Neural cell (in vitro differentiated cells): ENCODE measurements at regions not wholly inside any gene's neighbourhood (a gene's known extent, or its start where the extent isn't known, plus 50 kb on each side); places are given as distances from the start of the nearest gene placed in this dataset.

Experiments used
- CTCF ChIP-seq: fragments of 450-650 bp; IDR thresholded peaks from 2 replicates; pipeline ENCODE4 v1.5.1; 2014; ENCODE audit warnings: antibody characterized with exemption, mild to moderate bottlenecking, moderate library complexity; ENCODE audit not compliant: poor library complexity, severe bottlenecking
- EZH2 ChIP-seq: fragments of 200-600, 300-800 bp; shearing (Covaris generic), sonication (generic); IDR thresholded peaks from 2 replicates; pipeline ENCODE4 v1.6.1; 2014; ENCODE audit warnings: antibody characterized with exemption, low read length, borderline replicate concordance, mild to moderate bottlenecking; ENCODE audit not compliant: insufficient read depth, poor library complexity, severe bottlenecking
- RAD21 ChIP-seq: fragments of 450-650 bp; conservative IDR thresholded peaks from 2 replicates; pipeline ENCODE4 v1.6.1; 2014; ENCODE audit warnings: antibody characterized with exemption, mild to moderate bottlenecking, moderate library complexity

GRCh38 chr10:88168171-88169036 lies 305.0 kb downstream of the PTEN start:
- TF ChIP-seq CTCF (no peak), RAD21 (no peak), EZH2 (no peak)
